ENCODE measurements at regions not wholly inside any gene's neighbourhood (a gene's known extent, or its start where the extent isn't known, plus 50 kb on each side); places are given as distances from the start of the nearest gene placed in this dataset.

GRCh38 chr9:109923471-109923760 is 143.4 kb downstream of the PALM2AKAP2 start:
- Histone ChIP-seq H3K4me1 (ENCODE audit: control insufficient read depth in 2 of 2, insufficient read depth in 2 of 2, low read length in 2 of 2) (peaks cover 0 to 6% of the 10 kb centered on the region in 2 donors), H3K9me3 (ENCODE audit: control insufficient read depth in 2 of 3, low read length in 3 of 3) (no peaks in the 10 kb centered on the region), H3K36me3 (ENCODE audit: control insufficient read depth in 2 of 3, insufficient read depth in 3 of 3, low read length in 3 of 3) (no peaks in the 10 kb centered on the region), H3K27me3 (ENCODE audit: control insufficient read depth in 2 of 2, insufficient read depth in 2 of 2, low read length in 2 of 2) (no peaks in the 10 kb centered on the region), H3K4me3 (ENCODE audit: low read length) (no peak overlapping the region), H3K27ac (ENCODE audit: low read depth, low read length) (no peak overlapping the region)
- Mint-ChIP-seq H3K36me3 (peaks cover 0 to 11% (median 0%) of the 10 kb centered on the region in 5 donors), H3K27me3 (no peaks in the 10 kb centered on the region), H3K9me3 (peaks cover 0 to 2% (median 0%) of the 10 kb centered on the region in 11 donors), H3K4me3 (no peak overlapping the region), H3K4me1 (peaks cover 6 to 53% (median 7%) of the 10 kb centered on the region in 7 donors), H3K27ac (no peak overlapping the region)
- ATAC-seq (no peak), DNase-seq (no peak)
- ChIA-PET CTCF (interaction anchor here (0.6 to 0.8 kb wide), 2 partner anchors 10 to 20 kb away, joined by 3 read pairs; no protein-coding TSS in a partner anchor), POLR2A (interaction anchor here (0.8 to 1.1 kb wide), 2 partner anchors 24 to 104 kb away, joined by 3 to 4 read pairs; no protein-coding TSS in a partner anchor)
- intact Hi-C loops (cut with micrococcal nuclease), result no loop called here

GRCh38 chr9:109923806-109924205 is 143.8 kb downstream of the PALM2AKAP2 start:
- no peak overlapping the region for H3K4me3 Mint-ChIP-seq
- Histone ChIP-seq H3K27ac (ENCODE audit: low read depth, low read length) (no peak overlapping the region), H3K36me3 (ENCODE audit: control insufficient read depth in 2 of 3, insufficient read depth in 3 of 3, low read length in 3 of 3) (no peaks in the 10 kb centered on the region), H3K4me1 (ENCODE audit: control insufficient read depth in 2 of 2, insufficient read depth in 2 of 2, low read length in 2 of 2) (peaks cover 0 to 2% of the 10 kb centered on the region in 2 donors), H3K27me3 (ENCODE audit: control insufficient read depth in 2 of 2, insufficient read depth in 2 of 2, low read length in 2 of 2) (no peaks in the 10 kb centered on the region), H3K4me3 (ENCODE audit: low read length) (no peak overlapping the region), H3K9me3 (ENCODE audit: control insufficient read depth in 2 of 3, low read length in 3 of 3) (no peaks in the 10 kb centered on the region)
- ChIA-PET CTCF (interaction anchor here (0.6 kb wide), 1 partner anchor 20 kb away, joined by 3 read pairs; no protein-coding TSS in a partner anchor), POLR2A (interaction anchor here (1.1 kb wide), 1 partner anchor 23 kb away, joined by 4 read pairs; no protein-coding TSS in a partner anchor)
- no peak overlapping the region for H3K27ac Mint-ChIP-seq
- DNase-seq (no peak), ATAC-seq (no peak)
- peaks cover 0 to 10% (median 0%) of the 10 kb centered on the region in 5 donors for H3K36me3 Mint-ChIP-seq
- peaks cover 2 to 49% (median 3%) of the 10 kb centered on the region in 7 donors for H3K4me1 Mint-ChIP-seq
- peaks cover 0 to 2% (median 0%) of the 10 kb centered on the region in 11 donors for H3K9me3 Mint-ChIP-seq
- no peaks in the 10 kb centered on the region for H3K27me3 Mint-ChIP-seq
- intact Hi-C loops (cut with micrococcal nuclease), result no loop called here

- peaks cover 0 to 5% (median 0%) of the 10 kb centered on the region in 5 donors for H3K27me3 Mint-ChIP-seq
- CTCF ChIA-PET, result no interaction called here
- H3K4me1 ChIP-seq (ENCODE audit: control insufficient read depth in 2 of 2, insufficient read depth in 2 of 2, low read length in 2 of 2), result no peaks in the 10 kb centered on the region
- no peaks in the 10 kb centered on the region for H3K9me3 ChIP-seq (ENCODE audit: control insufficient read depth in 2 of 3, low read length in 3 of 3)
- no peaks in the 10 kb centered on the region for H3K27me3 ChIP-seq (ENCODE audit: control insufficient read depth in 2 of 2, insufficient read depth in 2 of 2, low read length in 2 of 2)
- H3K4me3 ChIP-seq (ENCODE audit: low read length), result no peak overlapping the region
- no peak overlapping the region for H3K27ac Mint-ChIP-seq
- H3K9me3 Mint-ChIP-seq, result peaks cover 0 to 3% (median 0%) of the 10 kb centered on the region in 11 donors
- POLR2A ChIA-PET, result no interaction called here
- peak overlapping the region in 1 of 10 donors; percentile 56 for H3K4me3 Mint-ChIP-seq
- H3K27ac ChIP-seq (ENCODE audit: low read depth, low read length), result no peak overlapping the region
- DNase-seq (no peak), ATAC-seq (no peak)
- peaks cover 0 to 37% (median 0%) of the 10 kb centered on the region in 7 donors for H3K4me1 Mint-ChIP-seq
- H3K36me3 Mint-ChIP-seq, result peaks cover 0 to 8% (median 0%) of the 10 kb centered on the region in 5 donors
- intact Hi-C loops (cut with micrococcal nuclease), result no loop called here
- no peaks in the 10 kb centered on the region for H3K36me3 ChIP-seq (ENCODE audit: control insufficient read depth in 2 of 3, insufficient read depth in 3 of 3, low read length in 3 of 3)
Measured at GRCh38 chr9:109925799-109926198, 145.8 kb downstream of the PALM2AKAP2 start.

- peaks cover 0 to 5% (median 0%) of the 10 kb centered on the region in 5 donors for H3K27me3 Mint-ChIP-seq
- Histone ChIP-seq H3K9me3 (ENCODE audit: control insufficient read depth in 2 of 3, low read length in 3 of 3) (no peaks in the 10 kb centered on the region), H3K27ac (ENCODE audit: low read depth, low read length) (no peak overlapping the region), H3K27me3 (ENCODE audit: control insufficient read depth in 2 of 2, insufficient read depth in 2 of 2, low read length in 2 of 2) (no peaks in the 10 kb centered on the region), H3K4me3 (ENCODE audit: low read length) (no peak overlapping the region), H3K4me1 (ENCODE audit: control insufficient read depth in 2 of 2, insufficient read depth in 2 of 2, low read length in 2 of 2) (no peaks in the 10 kb centered on the region), H3K36me3 (ENCODE audit: control insufficient read depth in 2 of 3, insufficient read depth in 3 of 3, low read length in 3 of 3) (no peaks in the 10 kb centered on the region)
- H3K9me3 Mint-ChIP-seq, result peaks cover 0 to 3% (median 0%) of the 10 kb centered on the region in 11 donors
- H3K36me3 Mint-ChIP-seq, result peaks cover 0 to 6% (median 0%) of the 10 kb centered on the region in 5 donors
- peaks cover 0 to 31% (median 0%) of the 10 kb centered on the region in 7 donors for H3K4me1 Mint-ChIP-seq
- H3K27ac Mint-ChIP-seq, result no peak overlapping the region
- DNase-seq (no peak), ATAC-seq (no peak)
- ChIA-PET POLR2A (no interaction called here), CTCF (no interaction called here)
- H3K4me3 Mint-ChIP-seq, result peak overlapping the region in 1 of 10 donors; percentile 43
- intact Hi-C loops (cut with micrococcal nuclease), result no loop called here
Measured at GRCh38 chr9:109926421-109926869, 146.4 kb downstream of the PALM2AKAP2 start.

GRCh38 chr9:109931623-109932022 is 151.6 kb downstream of the PALM2AKAP2 start:
- intact Hi-C loops (cut with micrococcal nuclease), result no loop called here
- no peaks in the 10 kb centered on the region for H3K27me3 ChIP-seq (ENCODE audit: control insufficient read depth in 2 of 2, insufficient read depth in 2 of 2, low read length in 2 of 2)
- no peak overlapping the region for H3K4me3 Mint-ChIP-seq
- H3K36me3 Mint-ChIP-seq, result peaks cover 0 to 8% (median 0%) of the 10 kb centered on the region in 5 donors
- H3K4me1 Mint-ChIP-seq, result peaks cover 10 to 44% (median 14%) of the 10 kb centered on the region in 7 donors
- H3K4me3 ChIP-seq (ENCODE audit: low read length), result no peak overlapping the region
- no peaks in the 10 kb centered on the region for H3K36me3 ChIP-seq (ENCODE audit: control insufficient read depth in 2 of 3, insufficient read depth in 3 of 3, low read length in 3 of 3)
- no peaks in the 10 kb centered on the region for H3K9me3 ChIP-seq (ENCODE audit: control insufficient read depth in 2 of 3, low read length in 3 of 3)
- H3K9me3 Mint-ChIP-seq, result peaks cover 0 to 3% (median 0%) of the 10 kb centered on the region in 11 donors
- ATAC-seq, result no peak
- DNase-seq, result no peak
- no peak overlapping the region for H3K27ac Mint-ChIP-seq
- POLR2A ChIA-PET, result interaction anchor here (1.0 kb wide), 1 partner anchor 36 kb away, joined by 3 read pairs; no protein-coding TSS in a partner anchor
- no peak overlapping the region for H3K27ac ChIP-seq (ENCODE audit: low read depth, low read length)
- peaks cover 0 to 9% of the 10 kb centered on the region in 2 donors for H3K4me1 ChIP-seq (ENCODE audit: control insufficient read depth in 2 of 2, insufficient read depth in 2 of 2, low read length in 2 of 2)
- CTCF ChIA-PET, result no interaction called here
- H3K27me3 Mint-ChIP-seq, result peaks cover 0 to 8% (median 0%) of the 10 kb centered on the region in 5 donors

- H3K27ac ChIP-seq (ENCODE audit: low read depth, low read length), result no peak overlapping the region
- peak in 1 of 9 donors; percentile 29 for DNase-seq
- no peaks in the 10 kb centered on the region for H3K36me3 ChIP-seq (ENCODE audit: control insufficient read depth in 2 of 3, insufficient read depth in 3 of 3, low read length in 3 of 3)
- H3K36me3 Mint-ChIP-seq, result peaks cover 0 to 11% (median 0%) of the 10 kb centered on the region in 5 donors
- H3K4me1 Mint-ChIP-seq, result peaks cover 14 to 48% (median 34%) of the 10 kb centered on the region in 7 donors
- ChIA-PET CTCF (no interaction called here), POLR2A (interaction anchor here (0.7 to 1.0 kb wide), 3 partner anchors 18 to 31 kb away, joined by 3 read pairs; no protein-coding TSS in a partner anchor)
- peaks cover 0 to 3% (median 0%) of the 10 kb centered on the region in 11 donors for H3K9me3 Mint-ChIP-seq
- no peaks in the 10 kb centered on the region for H3K9me3 ChIP-seq (ENCODE audit: control insufficient read depth in 2 of 3, low read length in 3 of 3)
- no peaks in the 10 kb centered on the region for H3K27me3 ChIP-seq (ENCODE audit: control insufficient read depth in 2 of 2, insufficient read depth in 2 of 2, low read length in 2 of 2)
- ATAC-seq, result no peak
- intact Hi-C loops (cut with micrococcal nuclease), result loop anchor here in 1 of 2 donors (2.0 kb wide), 1 partner anchor 15 kb away; no protein-coding TSS in a partner anchor
- H3K4me3 Mint-ChIP-seq, result peak overlapping the region in 1 of 10 donors; percentile 11
- H3K4me3 ChIP-seq (ENCODE audit: low read length), result no peak overlapping the region
- peaks cover 0 to 8% (median 0%) of the 10 kb centered on the region in 5 donors for H3K27me3 Mint-ChIP-seq
- peak overlapping the region in 3 of 9 donors; percentile 44 to 60 (median 46) for H3K27ac Mint-ChIP-seq
- peaks cover 0 to 16% of the 10 kb centered on the region in 2 donors for H3K4me1 ChIP-seq (ENCODE audit: control insufficient read depth in 2 of 2, insufficient read depth in 2 of 2, low read length in 2 of 2)
Measured at GRCh38 chr9:109934136-109934856, 154.3 kb downstream of the PALM2AKAP2 start.

Data from naive thymus-derived CD4-positive, alpha-beta T cell (primary cell).